ENCODE measurements at regions not wholly inside any gene's neighbourhood (a gene's known extent, or its start where the extent isn't known, plus 50 kb on each side); places are given as distances from the start of the nearest gene placed in this dataset. TPM values are rescaled to one million over a fixed set of nuclear protein-coding genes. Genes with fewer than 3 reads are reported as not detected.

Small RNA genes lying in the stretch of these regions (microRNA-seq; reads per million reads assigned to microRNA genes)
- gene MIR4477B (ENCODE audit: borderline number of aligned reads), result not detected

Data from mesenteric fat pad (tissue), 1 donor.